ENCODE measurements at regions not wholly inside any gene's neighbourhood (a gene's known extent, or its start where the extent isn't known, plus 50 kb on each side); places are given as distances from the start of the nearest gene placed in this dataset.

DNA sequence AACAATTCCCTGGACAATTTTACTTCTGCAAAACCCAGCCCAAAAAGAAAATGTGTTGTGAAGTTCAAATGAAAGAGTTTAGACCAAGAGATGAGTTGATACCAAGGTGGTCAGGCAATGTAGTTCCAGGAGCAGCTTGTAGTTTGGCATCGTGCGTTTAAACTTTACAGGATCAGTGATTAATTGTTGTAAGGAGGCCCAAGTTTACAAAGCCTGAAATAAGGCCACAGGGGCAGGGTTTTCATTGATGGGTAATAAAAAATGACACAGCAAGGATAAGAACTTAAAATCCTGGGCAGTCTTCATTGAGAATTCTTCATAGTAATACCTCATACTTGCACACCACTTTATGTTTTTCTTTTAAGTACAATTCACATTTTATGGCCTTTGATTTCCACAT is 463.9 kb upstream of the HNRNPA3 start:
- no peak for TF ChIP-seq FEZF1 (tag by site-specific recombination; IDR thresholded peaks at IDR 0.05)
- no peak for TF ChIP-seq ZBTB7A (tag by site-specific recombination; IDR thresholded peaks at IDR 0.05; ENCODE audit: low read depth)
- TF ChIP-seq, protein P1, sequence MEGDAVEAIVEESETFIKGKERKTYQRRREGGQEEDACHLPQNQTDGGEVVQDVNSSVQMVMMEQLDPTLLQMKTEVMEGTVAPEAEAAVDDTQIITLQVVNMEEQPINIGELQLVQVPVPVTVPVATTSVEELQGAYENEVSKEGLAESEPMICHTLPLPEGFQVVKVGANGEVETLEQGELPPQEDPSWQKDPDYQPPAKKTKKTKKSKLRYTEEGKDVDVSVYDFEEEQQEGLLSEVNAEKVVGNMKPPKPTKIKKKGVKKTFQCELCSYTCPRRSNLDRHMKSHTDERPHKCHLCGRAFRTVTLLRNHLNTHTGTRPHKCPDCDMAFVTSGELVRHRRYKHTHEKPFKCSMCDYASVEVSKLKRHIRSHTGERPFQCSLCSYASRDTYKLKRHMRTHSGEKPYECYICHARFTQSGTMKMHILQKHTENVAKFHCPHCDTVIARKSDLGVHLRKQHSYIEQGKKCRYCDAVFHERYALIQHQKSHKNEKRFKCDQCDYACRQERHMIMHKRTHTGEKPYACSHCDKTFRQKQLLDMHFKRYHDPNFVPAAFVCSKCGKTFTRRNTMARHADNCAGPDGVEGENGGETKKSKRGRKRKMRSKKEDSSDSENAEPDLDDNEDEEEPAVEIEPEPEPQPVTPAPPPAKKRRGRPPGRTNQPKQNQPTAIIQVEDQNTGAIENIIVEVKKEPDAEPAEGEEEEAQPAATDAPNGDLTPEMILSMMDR (tag by site-specific recombination; IDR thresholded peaks at IDR 0.05) = no peak
- no peak for TF ChIP-seq ZNF596 (tag by site-specific recombination; IDR thresholded peaks at IDR 0.05)
- TF ChIP-seq YY1 (tag by site-specific recombination; IDR thresholded peaks at IDR 0.05) = no peak
- TF ChIP-seq SETDB1 (IDR thresholded peaks at IDR 0.05; ENCODE audit: insufficient read length, low read length) = no peak
- no peak for TF ChIP-seq KLF7 (tag by site-specific recombination; IDR thresholded peaks at IDR 0.05; ENCODE audit: borderline replicate concordance)
- TF ChIP-seq SALL2 (tag by site-specific recombination; IDR thresholded peaks at IDR 0.05; ENCODE audit: borderline replicate concordance) = no peak
- no peak for TF ChIP-seq ZFP3 (tag by site-specific recombination; IDR thresholded peaks at IDR 0.05; ENCODE audit: low read depth)
- TF ChIP-seq SP2 (tag by site-specific recombination; IDR thresholded peaks at IDR 0.05) = no peak
